Activated T-cell treated with anti-CD3 and anti-CD28 coated beads for 1 hour (primary cell): ENCODE measurements at regions not wholly inside any gene's neighbourhood (a gene's known extent, or its start where the extent isn't known, plus 50 kb on each side); places are given as distances from the start of the nearest gene placed in this dataset.

Experiments used
- DNase-seq: peaks from one replicate; pipeline ENCODE4 v3.0.0-alpha.2; 2020; ENCODE audit warnings: low read depth

- no peak for DNase-seq
Measured at GRCh38 chr1:43008115-43009060, 49.7 kb upstream of the SLC2A1 start.
